ENCODE measurements at regions not wholly inside any gene's neighbourhood (a gene's known extent, or its start where the extent isn't known, plus 50 kb on each side); places are given as distances from the start of the nearest gene placed in this dataset.

GRCh38 chr2:65864619-65865018 lies 432.2 kb upstream of the SPRED2 start:
- no peak overlapping the region for H4K12ac ChIP-seq (ENCODE audit: low read depth, low read length)

GRCh38 chr2:65863713-65864112 lies 431.3 kb upstream of the SPRED2 start:
- no peak for DNase-seq
- no peak overlapping the region for H2AK5ac ChIP-seq (ENCODE audit: low read length)
- no peaks in the 10 kb centered on the region for H3K27me3 ChIP-seq (ENCODE audit: insufficient read depth, low read length)
- H3K27ac ChIP-seq (ENCODE audit: low read depth, low read length), result no peak overlapping the region
- H4K91ac ChIP-seq (ENCODE audit: low read depth, low read length), result no peak overlapping the region
- no peak overlapping the region for H2AFZ ChIP-seq (ENCODE audit: insufficient read depth, low read length, poor library complexity)
- no peaks in the 10 kb centered on the region for H3K9me3 ChIP-seq (ENCODE audit: insufficient read depth, low read depth, low read length)
- no peaks in the 10 kb centered on the region for H3K79me1 ChIP-seq (ENCODE audit: low read length)
- no peaks in the 10 kb centered on the region for H3K4me1 ChIP-seq (ENCODE audit: control insufficient read depth in 1 of 2, insufficient read depth in 2 of 2, low read length in 2 of 2)
- H3K18ac ChIP-seq (ENCODE audit: low read length), result no peak overlapping the region
- no peak overlapping the region for H3K14ac ChIP-seq (ENCODE audit: low read length)
- no peak overlapping the region for H3K4ac ChIP-seq (ENCODE audit: low read depth, low read length)
- H3K36me3 ChIP-seq (ENCODE audit: control insufficient read depth in 1 of 2, insufficient read depth in 2 of 2, low read length in 2 of 2), result no peaks in the 10 kb centered on the region
- no peak overlapping the region for H3K4me3 ChIP-seq (ENCODE audit: low read depth, low read length)
- no peak overlapping the region for H4K12ac ChIP-seq (ENCODE audit: low read depth, low read length)
- H3K79me2 ChIP-seq (ENCODE audit: control insufficient read depth, insufficient read depth, low read length, poor library complexity), result no peaks in the 10 kb centered on the region
- H2BK120ac ChIP-seq (ENCODE audit: insufficient read depth, low read length, poor library complexity), result no peak overlapping the region
- no peak overlapping the region for H3K9ac ChIP-seq (ENCODE audit: low read length)
- H2BK12ac ChIP-seq (ENCODE audit: low read length), result no peak overlapping the region
- no peak overlapping the region for H3K23ac ChIP-seq (ENCODE audit: low read length)
- no peak overlapping the region for H3K4me2 ChIP-seq (ENCODE audit: low read length)
- H4K8ac ChIP-seq (ENCODE audit: low read depth, low read length), result no peak overlapping the region
- no peak overlapping the region for H2BK5ac ChIP-seq (ENCODE audit: low read depth, low read length, poor library complexity)

More at GRCh38 chr2:65864619-65865018, 432.2 kb upstream of the SPRED2 start:
- H3K27me3 ChIP-seq (ENCODE audit: insufficient read depth, low read length), result no peaks in the 10 kb centered on the region
- no peak overlapping the region for H3K4me3 ChIP-seq (ENCODE audit: low read depth, low read length)
- no peak overlapping the region for H2BK120ac ChIP-seq (ENCODE audit: insufficient read depth, low read length, poor library complexity)
- H3K9ac ChIP-seq (ENCODE audit: low read length), result no peak overlapping the region
- no CpG with 5 or more reads among the region's 5 CpGs for WGBS (ENCODE audit: extremely low coverage, insufficient coverage, insufficient read length)
- no peak overlapping the region for H3K4me2 ChIP-seq (ENCODE audit: low read length)
- no peak overlapping the region for H2AFZ ChIP-seq (ENCODE audit: insufficient read depth, low read length, poor library complexity)
- H4K8ac ChIP-seq (ENCODE audit: low read depth, low read length), result no peak overlapping the region
- no peaks in the 10 kb centered on the region for H3K36me3 ChIP-seq (ENCODE audit: control insufficient read depth in 1 of 2, insufficient read depth in 2 of 2, low read length in 2 of 2)
- H3K79me2 ChIP-seq (ENCODE audit: control insufficient read depth, insufficient read depth, low read length, poor library complexity), result no peaks in the 10 kb centered on the region
- H3K9me3 ChIP-seq (ENCODE audit: insufficient read depth, low read depth, low read length), result no peaks in the 10 kb centered on the region
- no peak overlapping the region for H2BK5ac ChIP-seq (ENCODE audit: low read depth, low read length, poor library complexity)
- H3K4ac ChIP-seq (ENCODE audit: low read depth, low read length), result no peak overlapping the region
- no peak for DNase-seq
- no peak overlapping the region for H3K27ac ChIP-seq (ENCODE audit: low read depth, low read length)
- H3K23ac ChIP-seq (ENCODE audit: low read length), result no peak overlapping the region
- no peak overlapping the region for H4K91ac ChIP-seq (ENCODE audit: low read depth, low read length)
- H3K79me1 ChIP-seq (ENCODE audit: low read length), result no peaks in the 10 kb centered on the region
- no peak overlapping the region for H2AK5ac ChIP-seq (ENCODE audit: low read length)
- H3K4me1 ChIP-seq (ENCODE audit: control insufficient read depth in 1 of 2, insufficient read depth in 2 of 2, low read length in 2 of 2), result no peaks in the 10 kb centered on the region
- H2BK12ac ChIP-seq (ENCODE audit: low read length), result no peak overlapping the region
- H3K14ac ChIP-seq (ENCODE audit: low read length), result no peak overlapping the region
- no peak overlapping the region for H3K18ac ChIP-seq (ENCODE audit: low read length)

GRCh38 chr2:65856928-65857327 lies 424.5 kb upstream of the SPRED2 start:
- no peaks in the 10 kb centered on the region for H3K9me3 ChIP-seq (ENCODE audit: insufficient read depth, low read depth, low read length)
- no peak overlapping the region for H2BK5ac ChIP-seq (ENCODE audit: low read depth, low read length, poor library complexity)
- no peaks in the 10 kb centered on the region for H3K27me3 ChIP-seq (ENCODE audit: insufficient read depth, low read length)
- no peak overlapping the region for H3K4ac ChIP-seq (ENCODE audit: low read depth, low read length)
- no peak overlapping the region for H3K4me2 ChIP-seq (ENCODE audit: low read length)
- H3K79me1 ChIP-seq (ENCODE audit: low read length), result no peaks in the 10 kb centered on the region
- WGBS (ENCODE audit: extremely low coverage, insufficient coverage, insufficient read length), result no CpG with 5 or more reads among the region's 3 CpGs
- H3K14ac ChIP-seq (ENCODE audit: low read length), result no peak overlapping the region
- H3K9ac ChIP-seq (ENCODE audit: low read length), result no peak overlapping the region
- H2AFZ ChIP-seq (ENCODE audit: insufficient read depth, low read length, poor library complexity), result no peak overlapping the region
- H4K91ac ChIP-seq (ENCODE audit: low read depth, low read length), result no peak overlapping the region
- H3K23ac ChIP-seq (ENCODE audit: low read length), result no peak overlapping the region
- H2AK5ac ChIP-seq (ENCODE audit: low read length), result no peak overlapping the region
- H2BK12ac ChIP-seq (ENCODE audit: low read length), result no peak overlapping the region
- DNase-seq, result no peak
- H3K4me1 ChIP-seq (ENCODE audit: control insufficient read depth in 1 of 2, insufficient read depth in 2 of 2, low read length in 2 of 2), result no peaks in the 10 kb centered on the region
- H4K12ac ChIP-seq (ENCODE audit: low read depth, low read length), result no peak overlapping the region
- H4K8ac ChIP-seq (ENCODE audit: low read depth, low read length), result no peak overlapping the region
- no peak overlapping the region for H3K27ac ChIP-seq (ENCODE audit: low read depth, low read length)
- no peak overlapping the region for H2BK120ac ChIP-seq (ENCODE audit: insufficient read depth, low read length, poor library complexity)
- no peak overlapping the region for H3K4me3 ChIP-seq (ENCODE audit: low read depth, low read length)
- no peaks in the 10 kb centered on the region for H3K36me3 ChIP-seq (ENCODE audit: control insufficient read depth in 1 of 2, insufficient read depth in 2 of 2, low read length in 2 of 2)
- H3K18ac ChIP-seq (ENCODE audit: low read length), result no peak overlapping the region
- no peaks in the 10 kb centered on the region for H3K79me2 ChIP-seq (ENCODE audit: control insufficient read depth, insufficient read depth, low read length, poor library complexity)

- Histone ChIP-seq H2AK5ac (ENCODE audit: low read length) (no peak overlapping the region), H4K8ac (ENCODE audit: low read depth, low read length) (no peak overlapping the region), H3K79me1 (ENCODE audit: low read length) (no peaks in the 10 kb centered on the region), H3K27ac (ENCODE audit: low read depth, low read length) (no peak overlapping the region), H3K27me3 (ENCODE audit: insufficient read depth, low read length) (no peaks in the 10 kb centered on the region), H3K9me3 (ENCODE audit: insufficient read depth, low read depth, low read length) (no peaks in the 10 kb centered on the region), H3K4me1 (ENCODE audit: control insufficient read depth in 1 of 2, insufficient read depth in 2 of 2, low read length in 2 of 2) (no peaks in the 10 kb centered on the region), H2AFZ (ENCODE audit: insufficient read depth, low read length, poor library complexity) (no peak overlapping the region), H3K4me3 (ENCODE audit: low read depth, low read length) (no peak overlapping the region), H4K91ac (ENCODE audit: low read depth, low read length) (no peak overlapping the region), H3K4me2 (ENCODE audit: low read length) (no peak overlapping the region), H3K18ac (ENCODE audit: low read length) (no peak overlapping the region), H3K23ac (ENCODE audit: low read length) (no peak overlapping the region), H3K36me3 (ENCODE audit: control insufficient read depth in 1 of 2, insufficient read depth in 2 of 2, low read length in 2 of 2) (no peaks in the 10 kb centered on the region), H3K4ac (ENCODE audit: low read depth, low read length) (no peak overlapping the region), H2BK5ac (ENCODE audit: low read depth, low read length, poor library complexity) (no peak overlapping the region), H2BK12ac (ENCODE audit: low read length) (no peak overlapping the region), H4K12ac (ENCODE audit: low read depth, low read length) (no peak overlapping the region), H3K9ac (ENCODE audit: low read length) (no peak overlapping the region), H3K14ac (ENCODE audit: low read length) (no peak overlapping the region), H2BK120ac (ENCODE audit: insufficient read depth, low read length, poor library complexity) (no peak overlapping the region), H3K79me2 (ENCODE audit: control insufficient read depth, insufficient read depth, low read length, poor library complexity) (no peaks in the 10 kb centered on the region)
- no peak for DNase-seq
Measured at GRCh38 chr2:65856423-65856822, 424.0 kb upstream of the SPRED2 start.

- H2BK5ac ChIP-seq (ENCODE audit: low read depth, low read length, poor library complexity), result no peak overlapping the region
- no peaks in the 10 kb centered on the region for H3K79me2 ChIP-seq (ENCODE audit: control insufficient read depth, insufficient read depth, low read length, poor library complexity)
- no peaks in the 10 kb centered on the region for H3K27me3 ChIP-seq (ENCODE audit: insufficient read depth, low read length)
- H3K4me2 ChIP-seq (ENCODE audit: low read length), result no peak overlapping the region
- DNase-seq, result no peak
- H2BK12ac ChIP-seq (ENCODE audit: low read length), result no peak overlapping the region
- H3K9ac ChIP-seq (ENCODE audit: low read length), result no peak overlapping the region
- H3K9me3 ChIP-seq (ENCODE audit: insufficient read depth, low read depth, low read length), result no peaks in the 10 kb centered on the region
- H3K79me1 ChIP-seq (ENCODE audit: low read length), result no peaks in the 10 kb centered on the region
- H3K14ac ChIP-seq (ENCODE audit: low read length), result no peak overlapping the region
- H2AK5ac ChIP-seq (ENCODE audit: low read length), result no peak overlapping the region
- H4K12ac ChIP-seq (ENCODE audit: low read depth, low read length), result no peak overlapping the region
- no peak overlapping the region for H2AFZ ChIP-seq (ENCODE audit: insufficient read depth, low read length, poor library complexity)
- no peak overlapping the region for H3K4ac ChIP-seq (ENCODE audit: low read depth, low read length)
- H4K8ac ChIP-seq (ENCODE audit: low read depth, low read length), result no peak overlapping the region
- no peak overlapping the region for H2BK120ac ChIP-seq (ENCODE audit: insufficient read depth, low read length, poor library complexity)
- H3K18ac ChIP-seq (ENCODE audit: low read length), result no peak overlapping the region
- H3K4me1 ChIP-seq (ENCODE audit: control insufficient read depth in 1 of 2, insufficient read depth in 2 of 2, low read length in 2 of 2), result no peaks in the 10 kb centered on the region
- H3K4me3 ChIP-seq (ENCODE audit: low read depth, low read length), result no peak overlapping the region
- H3K27ac ChIP-seq (ENCODE audit: low read depth, low read length), result no peak overlapping the region
- no peak overlapping the region for H4K91ac ChIP-seq (ENCODE audit: low read depth, low read length)
- no peaks in the 10 kb centered on the region for H3K36me3 ChIP-seq (ENCODE audit: control insufficient read depth in 1 of 2, insufficient read depth in 2 of 2, low read length in 2 of 2)
- no peak overlapping the region for H3K23ac ChIP-seq (ENCODE audit: low read length)
Measured at GRCh38 chr2:65850695-65851094, 418.3 kb upstream of the SPRED2 start.
